ENCODE measurements at regions not wholly inside any gene's neighbourhood (a gene's known extent, or its start where the extent isn't known, plus 50 kb on each side); places are given as distances from the start of the nearest gene placed in this dataset.

GRCh38 chr19:30897553-30897952 is 451.7 kb downstream of the TSHZ3 start:
- H3K9me3 ChIP-seq: no peaks in the 10 kb centered on the region
- no peak for DNase-seq (ENCODE audit: low spot score)
- no peak overlapping the region for H3K27ac ChIP-seq
- WGBS: 94% methylated on average over 7 of the region's 7 CpGs
- no peaks in the 10 kb centered on the region for H3K36me3 ChIP-seq
- H3K4me1 ChIP-seq (replicated peaks): no peaks in the 10 kb centered on the region
- TF ChIP-seq CTCF (IDR thresholded peaks at IDR 0.05) (no peak), POLR2A (IDR thresholded peaks at IDR 0.05) (no peak), POLR2AphosphoS5 (IDR thresholded peaks at IDR 0.05) (no peak)
- H3K27me3 ChIP-seq (replicated peaks; ENCODE audit: insufficient read depth): no peaks in the 10 kb centered on the region
- H3K4me3 ChIP-seq: no peak overlapping the region
- intact Hi-C loops (cut with DNase I): no loop called here

DNA sequence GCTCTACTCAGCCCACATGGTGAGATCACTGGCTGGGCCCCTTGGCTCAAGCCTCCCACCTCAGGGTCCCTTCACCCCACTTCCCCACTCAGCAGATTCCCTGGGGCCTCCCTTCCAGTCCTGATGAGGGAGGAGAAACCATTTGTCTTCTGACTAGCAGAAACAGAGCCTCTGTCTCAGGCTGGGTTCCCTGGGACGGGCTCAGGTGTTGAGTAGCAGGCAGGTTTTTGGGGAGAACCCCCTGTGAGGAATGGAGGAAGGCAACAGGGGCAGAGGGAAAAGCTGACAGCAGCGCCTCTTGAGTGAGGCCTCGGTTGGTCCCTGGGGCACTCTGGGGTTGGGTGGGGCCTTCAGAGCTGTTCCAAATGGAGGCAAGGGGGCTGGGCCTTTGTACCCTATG is 452.2 kb downstream of the TSHZ3 start:
- Histone ChIP-seq H3K27me3 (replicated peaks; ENCODE audit: insufficient read depth) (no peaks in the 10 kb centered on the region), H3K27ac (no peak overlapping the region), H3K4me1 (replicated peaks) (no peaks in the 10 kb centered on the region), H3K9me3 (no peaks in the 10 kb centered on the region), H3K4me3 (no peak overlapping the region), H3K36me3 (no peaks in the 10 kb centered on the region)
- DNase-seq (ENCODE audit: low spot score): no peak
- intact Hi-C loops (cut with DNase I): no loop called here
- no peak for TF ChIP-seq POLR2A (IDR thresholded peaks at IDR 0.05)
- no peak for TF ChIP-seq POLR2AphosphoS5 (IDR thresholded peaks at IDR 0.05)
- TF ChIP-seq CTCF (IDR thresholded peaks at IDR 0.05): no peak
- WGBS: 100% methylated on average over 3 of the region's 3 CpGs

GRCh38 chr19:30896554-30896953 is 452.7 kb downstream of the TSHZ3 start:
- 69% methylated on average over 1 of the region's 1 CpG for WGBS
- TF ChIP-seq POLR2A (IDR thresholded peaks at IDR 0.05): no peak
- TF ChIP-seq POLR2AphosphoS5 (IDR thresholded peaks at IDR 0.05): no peak
- no peak for TF ChIP-seq CTCF (IDR thresholded peaks at IDR 0.05)
- DNase-seq (ENCODE audit: low spot score): no peak
- H3K4me3 ChIP-seq: no peak overlapping the region
- H3K9me3 ChIP-seq: no peaks in the 10 kb centered on the region
- no peaks in the 10 kb centered on the region for H3K4me1 ChIP-seq (replicated peaks)
- intact Hi-C loops (cut with DNase I): no loop called here
- H3K27me3 ChIP-seq (replicated peaks; ENCODE audit: insufficient read depth): no peaks in the 10 kb centered on the region
- H3K36me3 ChIP-seq: no peaks in the 10 kb centered on the region
- H3K27ac ChIP-seq: no peak overlapping the region

- intact Hi-C loops (cut with DNase I): no loop called here
Observed at GRCh38 chr19:30895946-30896345, 453.3 kb downstream of the TSHZ3 start.

GRCh38 chr19:30891051-30891450 is 458.2 kb downstream of the TSHZ3 start:
- H3K4me1 ChIP-seq (replicated peaks): no peaks in the 10 kb centered on the region
- 97% methylated on average over 4 of the region's 4 CpGs for WGBS
- no peak for DNase-seq (ENCODE audit: low spot score)
- intact Hi-C loops (cut with DNase I): no loop called here
- H3K27me3 ChIP-seq (replicated peaks; ENCODE audit: insufficient read depth): no peaks in the 10 kb centered on the region
- H3K27ac ChIP-seq: no peak overlapping the region
- H3K4me3 ChIP-seq: no peak overlapping the region
- no peaks in the 10 kb centered on the region for H3K36me3 ChIP-seq
- TF ChIP-seq POLR2AphosphoS5 (IDR thresholded peaks at IDR 0.05) (no peak), POLR2A (IDR thresholded peaks at IDR 0.05) (no peak), CTCF (IDR thresholded peaks at IDR 0.05) (no peak)
- H3K9me3 ChIP-seq: no peaks in the 10 kb centered on the region

More at GRCh38 chr19:30895946-30896345, 453.3 kb downstream of the TSHZ3 start:
- H3K27me3 ChIP-seq (replicated peaks; ENCODE audit: insufficient read depth): no peaks in the 10 kb centered on the region
- DNase-seq (ENCODE audit: low spot score): no peak
- no peaks in the 10 kb centered on the region for H3K9me3 ChIP-seq
- H3K4me3 ChIP-seq: no peak overlapping the region
- no peak for TF ChIP-seq POLR2A (IDR thresholded peaks at IDR 0.05)
- H3K36me3 ChIP-seq: no peaks in the 10 kb centered on the region
- H3K4me1 ChIP-seq (replicated peaks): no peaks in the 10 kb centered on the region
- WGBS: 73% methylated on average over 3 of the region's 3 CpGs
- H3K27ac ChIP-seq: no peak overlapping the region

All from prostate gland (tissue), 2 donors.